H9 (cell line): ENCODE measurements at regions not wholly inside any gene's neighbourhood (a gene's known extent, or its start where the extent isn't known, plus 50 kb on each side); places are given as distances from the start of the nearest gene placed in this dataset.

Source experiments
- DNase-seq: peaks from one replicate; pipeline ENCODE4 v3.0.0-alpha.2; 2017
- H2AFZ ChIP-seq: one replicate; pipeline ENCODE4 v1.6.1; 2013; ENCODE audit warnings: mild to moderate bottlenecking, low read length, control low read depth, moderate library complexity
- H2AK5ac ChIP-seq: 2 replicates; pipeline ENCODE4 v1.6.1; 2013; ENCODE audit warnings: low read length, control low read depth, mixed read lengths; ENCODE audit not compliant: insufficient read length
- H2BK120ac ChIP-seq: one replicate; pipeline ENCODE4 v1.6.1; 2013; ENCODE audit warnings: low read depth, mild to moderate bottlenecking, low read length, control low read depth, inconsistent platforms; ENCODE audit not compliant: poor library complexity, severe bottlenecking
- H2BK12ac ChIP-seq: 2 replicates; pipeline ENCODE4 v1.6.1; 2013; ENCODE audit warnings: low read length, control low read depth, mixed read lengths, low read depth; ENCODE audit not compliant: insufficient read length
- H2BK15ac ChIP-seq: 2 replicates; pipeline ENCODE4 v1.6.1; 2013; ENCODE audit warnings: low read depth, low read length, control low read depth
- H2BK20ac ChIP-seq: one replicate; pipeline ENCODE4 v1.6.1; 2013; ENCODE audit warnings: low read depth, mild to moderate bottlenecking, low read length, control low read depth, inconsistent platforms; ENCODE audit not compliant: poor library complexity, severe bottlenecking
- H2BK5ac ChIP-seq: 2 replicates; pipeline ENCODE4 v1.6.1; 2013; ENCODE audit warnings: low read length, control low read depth, mixed read lengths; ENCODE audit not compliant: insufficient read length
- H3K14ac ChIP-seq: 2 replicates; pipeline ENCODE4 v1.6.1; 2013; ENCODE audit warnings: low read length, control low read depth; ENCODE audit not compliant: insufficient read depth
- H3K18ac ChIP-seq: 2 replicates; pipeline ENCODE4 v1.6.1; 2013; ENCODE audit warnings: low read depth, mild to moderate bottlenecking, mixed read lengths, low read length, control low read depth; ENCODE audit not compliant: insufficient read length
- H3K23ac ChIP-seq: 2 replicates; pipeline ENCODE4 v1.6.1; 2013; ENCODE audit warnings: low read length, control low read depth, mixed read lengths, low read depth; ENCODE audit not compliant: insufficient read length
- H3K23me2 ChIP-seq: 2 replicates; pipeline ENCODE4 v1.6.1; 2013; ENCODE audit warnings: low read depth, mild to moderate bottlenecking, mixed read lengths, low read length, control low read depth; ENCODE audit not compliant: insufficient read length, poor library complexity, severe bottlenecking
- H3K27ac ChIP-seq: 2 replicates; pipeline ENCODE4 v1.5.1; 2013; ENCODE audit warnings: low read length, control low read depth, mixed read lengths, low read depth; ENCODE audit not compliant: insufficient read length
- H3K27me3 ChIP-seq: 2 replicates; pipeline ENCODE4 v1.6.1; 2013; ENCODE audit warnings: low read length, control low read depth, inconsistent platforms; ENCODE audit not compliant: insufficient read depth
- H3K4ac ChIP-seq: 2 replicates; pipeline ENCODE4 v1.6.1; 2013; ENCODE audit warnings: low read depth, mild to moderate bottlenecking, control low read depth, inconsistent platforms, low read length, moderate library complexity
- H3K4me1 ChIP-seq: 2 replicates; pipeline ENCODE4 v1.6.1; 2013; ENCODE audit warnings: low read length, control low read depth, inconsistent platforms; ENCODE audit not compliant: insufficient read depth
- H3K4me2 ChIP-seq: 2 replicates; pipeline ENCODE4 v1.6.1; 2013; ENCODE audit warnings: low read length, control low read depth, mixed read lengths; ENCODE audit not compliant: insufficient read length, insufficient read depth
- H3K56ac ChIP-seq: 2 replicates; pipeline ENCODE4 v1.6.1; 2013; ENCODE audit warnings: low read depth, mild to moderate bottlenecking, mixed read lengths, low read length, control low read depth; ENCODE audit not compliant: insufficient read length
- H3K79me1 ChIP-seq: 2 replicates; pipeline ENCODE4 v1.6.1; 2013; ENCODE audit warnings: low read depth, mild to moderate bottlenecking, moderate library complexity, low read length, control low read depth, inconsistent platforms; ENCODE audit not compliant: insufficient read depth, poor library complexity, severe bottlenecking
- H3K79me2 ChIP-seq: 2 replicates; pipeline ENCODE4 v1.6.1; 2013; ENCODE audit warnings: low read length, control low read depth, inconsistent platforms; ENCODE audit not compliant: insufficient read depth
- H3K9ac ChIP-seq: 2 replicates; pipeline ENCODE4 v1.6.1; 2013; ENCODE audit warnings: low read length, control low read depth, mixed read lengths; ENCODE audit not compliant: insufficient read length; ENCODE audit errors: extremely low read depth
- H3K9me3 ChIP-seq: one replicate; pipeline ENCODE4 v1.6.1; 2013; ENCODE audit warnings: low read depth, low read length, inconsistent platforms; ENCODE audit not compliant: control insufficient read depth
- H3T11ph ChIP-seq: one replicate; pipeline ENCODE4 v1.6.1; 2013; ENCODE audit warnings: mild to moderate bottlenecking, low read length, control low read depth, inconsistent platforms
- H4K20me1 ChIP-seq: one replicate; pipeline ENCODE4 v1.6.1; 2013; ENCODE audit not compliant: control insufficient read depth, insufficient read length, insufficient read depth
- H4K5ac ChIP-seq: 2 replicates; pipeline ENCODE4 v1.6.1; 2013; ENCODE audit warnings: low read depth, mild to moderate bottlenecking, mixed read lengths, low read length, control low read depth; ENCODE audit not compliant: insufficient read length
- H4K8ac ChIP-seq: replicated peaks from 2 replicates; pipeline ENCODE4 v1.6.1; 2013; ENCODE audit warnings: low read length, control low read depth, mixed read lengths, low read depth; ENCODE audit not compliant: insufficient read length
- H4K91ac ChIP-seq: 2 replicates; pipeline ENCODE4 v1.6.1; 2013; ENCODE audit warnings: low read depth, mild to moderate bottlenecking, moderate library complexity, mixed read lengths, low read length, control low read depth; ENCODE audit not compliant: insufficient read length
- H3K27ac Mint-ChIP-seq, 3 experiments: 2 replicates in 2 of 3; 3 replicates in 1 of 3; pipeline ENCODE4 v1.8.0; 2020 to 2021; ENCODE audit warnings: mixed read lengths in 3 of 3, mild to moderate bottlenecking in 1 of 3, moderate library complexity in 1 of 3
- H3K27me3 Mint-ChIP-seq: 2 replicates; pipeline ENCODE4 v1.8.0; 2021; ENCODE audit warnings: low read depth, mild to moderate bottlenecking, moderate library complexity, mixed read lengths
- H3K36me3 Mint-ChIP-seq, 3 experiments: 2 replicates in 2 of 3; 3 replicates in 1 of 3; pipeline ENCODE4 v1.8.0; 2020 to 2021; ENCODE audit warnings: low read depth in 3 of 3, mixed read lengths in 3 of 3; ENCODE audit not compliant: insufficient read depth in 1 of 3
- H3K4me1 Mint-ChIP-seq, 2 experiments: 2 replicates each; pipeline ENCODE4 v1.8.0; 2020; ENCODE audit warnings: mixed read lengths in 2 of 2
- H3K4me3 Mint-ChIP-seq, 2 experiments: 2 replicates in 1 of 2; 3 replicates in 1 of 2; pipeline ENCODE4 v1.8.0; 2020 to 2021; ENCODE audit warnings: mild to moderate bottlenecking in 2 of 2, mixed read lengths in 2 of 2, moderate library complexity in 1 of 2
- H3K9me3 Mint-ChIP-seq, 2 experiments: 2 replicates in 1 of 2; 3 replicates in 1 of 2; pipeline ENCODE4 v1.8.0; 2020; ENCODE audit warnings: mild to moderate bottlenecking in 2 of 2, mixed read lengths in 2 of 2, moderate library complexity in 1 of 2
- CTCF ChIP-seq: fragments of 200-600 bp; sonication (generic); conservative IDR thresholded peaks from 3 replicates; pipeline ENCODE4 v1.8.0; 2021; ENCODE audit warnings: antibody characterized with exemption, mild to moderate bottlenecking
- WGBS: extraction: QIAGEN DNeasy Blood & Tissue Kit; methylation state at CpG from one replicate; pipeline ENCODE4 v1.1.7; 2013; ENCODE audit warnings: missing lambda C conversion rate, low lambda C conversion rate, mixed read lengths; ENCODE audit not compliant: insufficient read length; ENCODE audit errors: extremely low coverage; 5-methylcytosine and 5-hydroxymethylcytosine counted together

GRCh38 chr12:75565795-75566194 lies 54.4 kb upstream of the KRR1 start:
- H4K91ac ChIP-seq = no peak overlapping the region
- no peak overlapping the region for H2BK12ac ChIP-seq
- H3T11ph ChIP-seq = no peak overlapping the region
- no peak overlapping the region for H3K23ac ChIP-seq
- H3K56ac ChIP-seq = no peak overlapping the region
- H3K79me2 ChIP-seq = no peaks in the 10 kb centered on the region
- H3K9me3 ChIP-seq = peaks cover 16% of the 10 kb centered on the region
- DNase-seq = no peak
- Mint-ChIP-seq H3K36me3 (peaks cover 15 to 25% (median 17%) of the 10 kb centered on the region in 3 experiments), H3K4me1 (peaks cover 2 to 3% of the 10 kb centered on the region in 2 experiments; a peak in 3 of 4 replicates), H3K27me3 (no peaks in the 10 kb centered on the region; the same call in none of the 2 replicates), H3K4me3 (no peak overlapping the region), H3K27ac (no peak overlapping the region), H3K9me3 (peaks cover 21 to 22% of the 10 kb centered on the region in 2 experiments)
- TF ChIP-seq CTCF = no peak
- H3K4me2 ChIP-seq = no peak overlapping the region
- no peaks in the 10 kb centered on the region for H3K79me1 ChIP-seq
- H4K8ac ChIP-seq = no peak overlapping the region
- H3K4ac ChIP-seq = no peak overlapping the region
- no peak overlapping the region for H2BK15ac ChIP-seq
- no peaks in the 10 kb centered on the region for H4K20me1 ChIP-seq
- H4K5ac ChIP-seq = no peak overlapping the region
- H3K18ac ChIP-seq = no peak overlapping the region
- no peak overlapping the region for H2AFZ ChIP-seq
- H3K23me2 ChIP-seq = no peaks in the 10 kb centered on the region
- no peak overlapping the region for H2AK5ac ChIP-seq
- no peak overlapping the region for H2BK120ac ChIP-seq
- no CpG with 5 or more reads among the region's 3 CpGs for WGBS
- H2BK5ac ChIP-seq = no peak overlapping the region
- no peak overlapping the region for H3K9ac ChIP-seq
- H3K27me3 ChIP-seq = no peaks in the 10 kb centered on the region
- H3K4me1 ChIP-seq = no peaks in the 10 kb centered on the region
- no peak overlapping the region for H3K27ac ChIP-seq
- no peak overlapping the region for H3K14ac ChIP-seq
- H2BK20ac ChIP-seq = no peak overlapping the region
